ENCODE measurements at regions not wholly inside any gene's neighbourhood (a gene's known extent, or its start where the extent isn't known, plus 50 kb on each side); places are given as distances from the start of the nearest gene placed in this dataset.

DNA sequence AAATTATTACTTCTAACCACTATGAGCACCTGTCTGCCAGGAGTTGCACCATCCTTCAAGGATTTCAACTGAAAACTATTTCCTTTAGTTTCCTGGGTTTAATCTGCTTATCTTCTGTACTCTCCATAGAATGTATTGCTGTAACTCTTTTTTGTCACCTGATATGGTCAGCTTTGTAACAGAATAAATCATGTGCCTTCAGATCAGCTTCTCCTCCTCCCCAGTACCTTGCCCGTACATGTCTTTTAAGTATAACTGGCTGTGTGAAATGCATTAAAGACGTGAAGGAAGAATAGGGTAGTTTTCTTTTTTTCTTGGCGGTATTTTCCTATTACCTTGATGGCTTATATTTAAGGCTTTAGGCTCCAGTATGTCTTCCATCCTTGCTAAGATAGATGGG, 200.3 kb upstream of the NAV3 start:
- peaks cover 6% of the 10 kb centered on the region for H3K4me1 Mint-ChIP-seq (ENCODE audit: unreplicated experiment)
- no peaks in the 10 kb centered on the region for H3K36me3 Mint-ChIP-seq
- H3K4me3 Mint-ChIP-seq = no peak overlapping the region
- peaks cover 8% of the 10 kb centered on the region for H3K9me3 Mint-ChIP-seq
- no peaks in the 10 kb centered on the region for H3K27me3 Mint-ChIP-seq
- peak overlapping the region; percentile 64 for H3K27ac Mint-ChIP-seq
- DNase-seq (ENCODE audit: extremely low spot score, unreplicated experiment) = no peak
- TF ChIP-seq, protein P1, sequence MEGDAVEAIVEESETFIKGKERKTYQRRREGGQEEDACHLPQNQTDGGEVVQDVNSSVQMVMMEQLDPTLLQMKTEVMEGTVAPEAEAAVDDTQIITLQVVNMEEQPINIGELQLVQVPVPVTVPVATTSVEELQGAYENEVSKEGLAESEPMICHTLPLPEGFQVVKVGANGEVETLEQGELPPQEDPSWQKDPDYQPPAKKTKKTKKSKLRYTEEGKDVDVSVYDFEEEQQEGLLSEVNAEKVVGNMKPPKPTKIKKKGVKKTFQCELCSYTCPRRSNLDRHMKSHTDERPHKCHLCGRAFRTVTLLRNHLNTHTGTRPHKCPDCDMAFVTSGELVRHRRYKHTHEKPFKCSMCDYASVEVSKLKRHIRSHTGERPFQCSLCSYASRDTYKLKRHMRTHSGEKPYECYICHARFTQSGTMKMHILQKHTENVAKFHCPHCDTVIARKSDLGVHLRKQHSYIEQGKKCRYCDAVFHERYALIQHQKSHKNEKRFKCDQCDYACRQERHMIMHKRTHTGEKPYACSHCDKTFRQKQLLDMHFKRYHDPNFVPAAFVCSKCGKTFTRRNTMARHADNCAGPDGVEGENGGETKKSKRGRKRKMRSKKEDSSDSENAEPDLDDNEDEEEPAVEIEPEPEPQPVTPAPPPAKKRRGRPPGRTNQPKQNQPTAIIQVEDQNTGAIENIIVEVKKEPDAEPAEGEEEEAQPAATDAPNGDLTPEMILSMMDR (conservative IDR thresholded peaks at IDR 0.05) = no peak

DNA sequence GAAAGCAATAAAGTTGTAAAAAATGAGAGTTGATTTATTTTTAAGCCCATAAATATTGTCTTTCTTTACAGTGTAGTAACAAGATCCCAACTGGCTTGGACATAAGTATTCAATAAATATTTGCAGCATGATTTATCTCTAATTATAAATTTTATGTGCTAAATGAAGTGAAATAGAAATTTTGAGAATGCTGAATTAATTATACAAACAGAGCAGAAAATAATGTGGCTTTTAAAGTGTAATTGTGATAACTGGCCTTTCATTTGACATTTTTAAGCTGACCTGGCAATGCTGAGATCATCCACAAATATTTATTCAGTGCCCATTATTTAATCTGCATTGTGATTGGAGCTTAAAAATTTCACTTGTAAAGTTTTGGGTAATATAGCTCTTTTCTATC, 201.6 kb upstream of the NAV3 start:
- no peak for DNase-seq (ENCODE audit: extremely low spot score, unreplicated experiment)
- H3K27me3 Mint-ChIP-seq = no peaks in the 10 kb centered on the region
- H3K4me3 Mint-ChIP-seq = no peak overlapping the region
- H3K27ac Mint-ChIP-seq = no peak overlapping the region
- H3K36me3 Mint-ChIP-seq = no peaks in the 10 kb centered on the region
- H3K9me3 Mint-ChIP-seq = peaks cover 8% of the 10 kb centered on the region
- TF ChIP-seq, protein P1 (conservative IDR thresholded peaks at IDR 0.05) = no peak
- H3K4me1 Mint-ChIP-seq (ENCODE audit: unreplicated experiment) = peaks cover 6% of the 10 kb centered on the region

DNA sequence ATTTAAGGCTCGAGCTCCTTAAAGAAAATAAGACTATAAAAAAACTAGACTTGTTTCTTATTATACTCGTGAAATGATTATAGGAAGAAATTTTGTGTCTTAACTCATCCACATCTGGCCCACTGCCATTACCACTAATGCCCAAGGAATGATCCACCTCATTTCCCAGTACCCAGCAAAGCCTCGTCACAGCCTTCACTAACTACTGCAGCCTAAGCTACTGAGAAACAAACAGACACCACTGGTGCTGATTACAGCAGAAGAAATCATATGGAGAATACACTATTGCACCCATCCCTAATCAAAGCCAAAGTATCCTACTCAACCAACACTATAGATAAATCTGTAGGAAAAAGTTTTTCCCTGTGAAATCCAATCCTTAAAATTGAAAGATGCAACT, 205.3 kb upstream of the NAV3 start:
- no peaks in the 10 kb centered on the region for H3K27me3 Mint-ChIP-seq
- TF ChIP-seq, protein P1 (conservative IDR thresholded peaks at IDR 0.05) = no peak
- H3K9me3 Mint-ChIP-seq = peaks cover 8% of the 10 kb centered on the region
- H3K4me1 Mint-ChIP-seq (ENCODE audit: unreplicated experiment) = peaks cover 4% of the 10 kb centered on the region
- no peak for DNase-seq (ENCODE audit: extremely low spot score, unreplicated experiment)
- no peak overlapping the region for H3K4me3 Mint-ChIP-seq
- H3K27ac Mint-ChIP-seq = no peak overlapping the region
- H3K36me3 Mint-ChIP-seq = no peaks in the 10 kb centered on the region

DNA sequence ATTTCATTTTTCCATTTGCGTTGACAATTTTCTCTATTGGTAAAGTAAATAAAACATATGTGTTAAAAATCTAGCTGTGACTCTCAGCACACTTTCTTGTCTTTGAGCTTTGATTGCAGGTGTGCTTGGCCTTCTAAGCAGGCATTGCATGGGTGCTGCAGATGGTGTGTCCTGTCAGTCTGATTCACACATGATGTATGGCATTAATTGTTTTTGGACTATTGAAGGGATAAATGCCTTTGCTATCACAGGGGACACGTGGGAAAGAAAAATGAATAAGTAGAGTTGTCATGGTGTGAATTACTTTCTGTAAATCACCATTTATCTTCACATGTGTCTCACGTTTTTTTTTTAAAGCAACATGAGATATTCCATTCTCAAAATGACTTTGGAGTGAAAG, 211.3 kb upstream of the NAV3 start:
- no peak overlapping the region for H3K4me3 Mint-ChIP-seq
- no peak overlapping the region for H3K27ac Mint-ChIP-seq
- H3K9me3 Mint-ChIP-seq = no peaks in the 10 kb centered on the region
- H3K4me1 Mint-ChIP-seq (ENCODE audit: unreplicated experiment) = no peaks in the 10 kb centered on the region
- TF ChIP-seq, protein P1 (conservative IDR thresholded peaks at IDR 0.05) = no peak
- DNase-seq (ENCODE audit: extremely low spot score, unreplicated experiment) = no peak
- H3K27me3 Mint-ChIP-seq = no peaks in the 10 kb centered on the region
- no peaks in the 10 kb centered on the region for H3K36me3 Mint-ChIP-seq

DNA sequence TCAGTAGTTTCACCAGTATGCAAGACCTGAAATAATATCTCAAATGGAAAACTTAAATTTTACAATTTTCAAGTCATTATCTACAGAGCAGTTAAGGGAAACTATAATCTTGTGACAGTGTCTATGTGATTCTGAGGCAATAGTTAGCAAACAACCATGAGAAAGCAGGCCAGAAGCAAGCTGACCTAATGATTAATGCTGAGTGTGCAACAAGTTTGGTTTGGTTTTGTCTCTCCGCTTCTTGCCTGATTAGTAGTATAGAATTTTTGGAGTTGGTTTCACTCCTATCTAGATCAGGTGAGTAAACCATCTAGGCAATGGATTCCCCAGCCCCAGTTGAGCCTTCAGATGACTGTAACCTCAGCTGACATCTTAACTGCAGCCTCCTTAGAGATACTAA, 212.9 kb upstream of the NAV3 start:
- DNase-seq (ENCODE audit: extremely low spot score, unreplicated experiment) = no peak
- Mint-ChIP-seq H3K9me3 (no peaks in the 10 kb centered on the region), H3K4me1 (ENCODE audit: unreplicated experiment) (no peaks in the 10 kb centered on the region), H3K36me3 (no peaks in the 10 kb centered on the region), H3K4me3 (no peak overlapping the region), H3K27ac (no peak overlapping the region), H3K27me3 (no peaks in the 10 kb centered on the region)
- TF ChIP-seq, protein P1 (conservative IDR thresholded peaks at IDR 0.05) = no peak

DNA sequence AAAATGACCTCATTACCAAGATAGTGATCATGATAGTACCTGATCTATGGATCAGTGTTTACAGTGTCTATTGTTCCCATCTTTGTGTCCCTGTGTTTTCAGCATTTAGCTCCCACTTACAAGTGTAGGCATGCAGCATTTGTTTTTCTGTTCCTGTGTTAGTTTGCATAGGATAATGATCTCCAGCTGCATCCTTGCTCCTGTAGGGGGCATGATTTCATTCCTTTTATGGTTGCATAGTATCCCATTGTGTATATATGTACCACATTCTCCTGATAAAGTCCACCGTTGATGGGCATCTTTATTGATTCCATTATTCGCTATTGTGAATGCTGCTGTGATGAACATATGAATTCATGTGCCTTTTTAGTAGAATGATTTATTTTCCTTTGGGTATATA, 215.4 kb upstream of the NAV3 start:
- no peak for DNase-seq (ENCODE audit: extremely low spot score, unreplicated experiment)
- Mint-ChIP-seq H3K27me3 (no peaks in the 10 kb centered on the region), H3K4me3 (no peak overlapping the region), H3K36me3 (no peaks in the 10 kb centered on the region), H3K9me3 (no peaks in the 10 kb centered on the region), H3K4me1 (ENCODE audit: unreplicated experiment) (peaks cover 4% of the 10 kb centered on the region), H3K27ac (no peak overlapping the region)
- TF ChIP-seq, protein P1 (conservative IDR thresholded peaks at IDR 0.05) = no peak
